GM18873 (cell line): ENCODE measurements at regions not wholly inside any gene's neighbourhood (a gene's known extent, or its start where the extent isn't known, plus 50 kb on each side); places are given as distances from the start of the nearest gene placed in this dataset.
A peak's percentile ranks its signal among the peaks of the same experiment; 100 is the strongest.

ENCODE experiments used
- ATAC-seq: cut with Tn5 transposase; IDR thresholded peaks from one replicate; pipeline ENCODE4 v1.9.1; 2021; ENCODE audit warnings: mild to moderate bottlenecking, moderate library complexity, moderate number of reproducible peaks; ENCODE audit not compliant: unreplicated experiment, low FRiP score

DNA sequence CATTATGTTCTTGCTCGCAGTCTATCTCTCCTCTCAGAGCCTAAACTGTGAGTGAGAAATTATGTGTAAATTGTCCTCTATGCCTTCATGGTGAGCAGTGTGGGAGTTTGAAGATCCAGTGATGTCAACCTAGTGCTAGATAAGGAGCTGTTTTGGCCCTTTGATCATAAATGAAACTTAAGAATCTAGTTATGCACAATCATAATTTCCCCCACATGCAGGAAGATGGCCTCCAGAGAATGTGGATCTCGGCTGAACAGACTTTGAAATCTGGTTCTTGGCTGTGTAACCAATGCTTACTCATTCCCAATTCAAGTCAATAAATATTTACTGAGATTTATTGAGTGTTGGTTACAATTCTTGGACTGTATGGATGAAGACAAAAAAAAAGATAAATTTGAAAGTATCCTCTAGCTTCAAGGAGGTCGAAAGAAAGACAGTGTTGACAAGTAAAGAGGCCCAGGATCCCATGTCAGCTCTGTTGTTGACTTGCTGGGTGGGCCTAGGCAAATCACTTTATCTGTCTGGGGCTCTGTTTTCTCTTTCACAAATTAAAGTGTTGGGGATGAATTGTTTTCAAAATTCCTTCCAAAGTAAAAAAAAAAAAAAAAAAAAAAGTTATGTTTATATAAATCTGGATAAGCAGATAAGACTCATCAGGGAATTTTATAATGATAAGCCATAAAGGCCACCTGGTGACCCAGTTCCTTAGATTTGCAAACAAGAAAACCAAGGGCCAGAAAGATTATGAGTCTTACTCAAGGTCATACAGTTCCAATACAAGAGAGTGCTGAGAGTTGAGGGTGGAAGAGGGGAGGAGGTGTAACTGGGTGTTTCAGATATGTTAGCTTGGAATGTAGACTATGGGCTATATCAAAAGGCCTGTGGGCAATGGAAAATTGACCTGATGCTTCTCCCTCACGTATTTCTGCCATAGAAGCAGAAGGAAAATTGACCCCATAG lies 969.9 kb downstream of the KCNMA1 start:
- no peak for ATAC-seq

DNA sequence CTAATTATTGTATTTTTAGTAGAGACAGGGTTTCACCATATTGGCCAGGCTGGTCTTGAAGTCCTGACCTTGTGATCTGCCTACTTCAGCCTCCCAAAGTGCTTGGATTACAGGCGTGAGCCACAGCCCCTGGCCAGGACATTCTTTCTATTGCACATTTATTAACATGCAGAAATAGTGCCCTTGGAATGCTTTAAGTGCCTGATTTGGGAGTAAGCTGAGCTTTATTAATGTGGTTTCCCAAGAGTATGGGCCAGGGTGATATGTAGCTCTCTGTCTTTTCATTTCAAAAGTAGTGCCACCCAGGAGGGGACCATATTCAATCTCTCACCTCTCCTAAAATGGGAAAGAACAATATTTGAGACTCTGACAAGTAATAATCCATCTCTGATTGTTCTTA lies 970.7 kb downstream of the KCNMA1 start:
- no peak for ATAC-seq

DNA sequence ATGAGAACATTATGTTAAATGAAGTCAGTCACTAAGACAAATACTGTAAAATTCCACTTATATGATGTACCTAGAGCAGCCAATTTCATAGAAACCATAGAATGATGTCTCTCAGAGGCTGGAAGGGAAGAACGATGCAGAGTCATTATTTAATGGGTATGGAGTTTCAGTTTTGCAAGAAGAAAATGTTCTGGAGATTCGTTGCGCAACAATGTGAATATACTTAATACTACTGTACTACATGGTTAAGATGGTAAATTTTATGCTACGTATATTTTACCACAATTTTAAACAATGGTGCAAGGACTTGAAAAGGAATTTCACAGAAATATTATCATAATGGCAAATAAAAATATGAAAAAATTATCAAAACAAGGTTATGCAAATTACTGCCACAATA lies 972.6 kb downstream of the KCNMA1 start:
- ATAC-seq: no peak

- ATAC-seq: no peak
Observed at GRCh38 chr10:76657337-76658012, 980.1 kb downstream of the KCNMA1 start.

GRCh38 chr10:76651154-76651553 lies 986.5 kb downstream of the KCNMA1 start:
- no peak for ATAC-seq

DNA sequence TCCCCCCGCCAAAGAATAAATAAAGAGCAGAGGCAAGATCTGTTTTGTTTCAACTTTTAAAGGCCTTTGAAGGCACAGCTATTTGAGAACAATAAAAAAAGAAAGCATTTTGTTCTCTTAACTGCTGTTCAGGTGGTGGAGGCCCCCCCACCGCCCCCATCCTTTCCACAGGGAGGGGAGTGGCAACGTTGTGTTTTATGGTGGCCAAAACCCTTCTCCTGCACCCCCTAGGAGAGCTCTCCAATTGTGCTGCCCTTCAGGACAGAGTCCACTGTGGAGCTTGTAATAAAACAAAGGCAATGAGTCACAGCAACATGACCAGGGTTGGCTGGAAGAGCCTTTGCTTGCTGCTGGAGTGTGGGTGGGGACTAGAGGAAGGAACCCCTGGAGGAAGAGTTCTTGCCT lies 987.9 kb downstream of the KCNMA1 start:
- ATAC-seq: no peak

- ATAC-seq: no peak
Observed at GRCh38 chr10:76649254-76649653, 988.4 kb downstream of the KCNMA1 start.

DNA sequence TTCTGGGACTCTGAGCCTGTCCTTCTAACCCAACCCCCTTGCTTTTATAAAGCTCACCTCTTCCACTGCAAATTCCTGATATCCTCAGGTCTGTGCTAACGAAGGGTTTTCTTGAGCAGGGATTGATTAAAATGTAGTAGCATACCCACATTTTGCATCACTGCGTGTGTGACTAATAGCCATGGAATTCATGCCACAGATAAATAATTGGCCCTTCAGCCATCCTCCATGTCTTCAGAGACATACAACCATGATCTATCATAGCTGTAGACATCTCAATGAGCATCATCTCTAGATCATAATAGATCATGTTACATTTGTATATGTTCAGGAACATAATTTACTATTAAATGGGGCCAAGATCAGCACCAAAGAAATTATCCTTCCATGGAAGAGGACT lies 990.3 kb downstream of the KCNMA1 start:
- no peak for ATAC-seq

- ATAC-seq: no peak
Observed at GRCh38 chr10:76645341-76645740, 992.3 kb downstream of the KCNMA1 start.

DNA sequence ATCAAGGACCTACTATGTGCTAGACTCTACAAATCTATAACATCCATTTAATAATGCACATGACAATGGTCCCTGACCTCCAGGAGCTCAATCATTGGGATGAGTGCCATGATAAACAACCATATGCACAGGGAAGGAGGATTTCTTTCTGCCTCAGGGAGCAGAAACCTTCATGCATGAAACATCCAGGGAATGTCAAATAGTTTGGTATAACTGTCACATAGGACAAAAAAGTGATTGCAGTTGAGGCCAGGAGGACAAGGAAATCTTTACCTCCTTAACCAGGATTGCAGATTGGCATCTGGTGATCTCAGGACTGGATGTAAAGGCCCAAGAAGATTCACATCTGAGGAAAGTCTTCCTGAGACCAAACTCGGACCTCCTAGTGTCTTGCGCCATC lies 993.1 kb downstream of the KCNMA1 start:
- no peak for ATAC-seq

DNA sequence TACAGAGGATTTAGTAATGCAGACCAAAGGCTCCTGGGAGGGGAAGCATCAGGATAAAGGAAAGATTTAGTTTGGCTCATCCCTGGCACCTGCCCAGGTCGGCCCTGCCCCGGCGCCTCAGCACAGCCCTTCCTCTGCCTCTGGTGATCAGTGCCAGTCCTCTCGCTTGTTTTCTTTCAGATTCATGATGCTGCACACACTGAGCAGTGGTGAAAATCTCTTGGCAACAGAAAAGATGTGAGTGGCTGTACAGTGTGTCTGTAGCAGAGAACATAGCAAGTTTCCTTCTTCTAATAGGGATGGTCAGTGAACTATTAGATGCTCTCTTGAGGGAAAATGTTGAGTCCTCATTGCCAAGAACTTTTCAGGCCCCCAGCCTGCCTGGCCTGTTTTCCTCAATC lies 994.1 kb downstream of the KCNMA1 start:
- no peak for ATAC-seq

GRCh38 chr10:76642358-76642757 lies 995.2 kb downstream of the KCNMA1 start:
- no peak for ATAC-seq

DNA sequence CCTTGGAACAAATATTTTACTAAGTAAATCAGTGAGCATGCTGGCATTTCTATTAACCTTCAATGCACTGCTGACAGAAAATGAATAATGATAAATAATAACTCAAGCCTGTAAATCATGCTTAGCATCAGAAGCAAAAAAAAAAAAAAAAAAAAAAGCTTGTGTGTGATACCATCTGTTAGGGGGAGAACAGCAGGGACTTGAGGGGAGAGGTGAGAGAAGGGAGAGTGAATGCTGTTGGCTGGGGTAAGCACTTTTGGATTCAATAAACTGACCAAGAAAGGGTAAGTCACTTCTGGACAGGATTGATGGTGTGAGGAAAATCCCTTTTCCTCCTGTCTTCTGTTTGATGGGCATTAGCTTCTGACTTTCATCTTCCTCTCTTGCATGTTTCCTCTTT lies 996.4 kb downstream of the KCNMA1 start:
- ATAC-seq: no peak

- no peak for ATAC-seq
Observed at GRCh38 chr10:76640806-76641205, 996.8 kb downstream of the KCNMA1 start.

DNA sequence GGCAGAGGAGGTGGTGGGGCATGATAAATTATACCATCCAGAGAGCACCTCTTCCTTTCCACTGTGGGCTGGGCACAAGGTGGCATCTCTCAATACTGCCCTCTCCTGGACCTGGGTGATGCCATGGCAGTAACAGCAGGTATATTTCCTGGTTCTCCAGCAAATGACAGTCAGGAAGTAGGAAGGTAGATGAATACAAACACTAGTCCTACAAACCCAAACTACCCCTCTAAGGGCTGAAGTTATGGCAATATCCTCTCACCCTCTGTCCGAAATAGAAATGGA lies 1004.9 kb downstream of the KCNMA1 start:
- ATAC-seq: no peak

GRCh38 chr10:76631884-76632766 lies 1005.5 kb downstream of the KCNMA1 start:
- no peak for ATAC-seq

- no peak for ATAC-seq
Observed at GRCh38 chr10:76631036-76631670, 1006.5 kb downstream of the KCNMA1 start.

DNA sequence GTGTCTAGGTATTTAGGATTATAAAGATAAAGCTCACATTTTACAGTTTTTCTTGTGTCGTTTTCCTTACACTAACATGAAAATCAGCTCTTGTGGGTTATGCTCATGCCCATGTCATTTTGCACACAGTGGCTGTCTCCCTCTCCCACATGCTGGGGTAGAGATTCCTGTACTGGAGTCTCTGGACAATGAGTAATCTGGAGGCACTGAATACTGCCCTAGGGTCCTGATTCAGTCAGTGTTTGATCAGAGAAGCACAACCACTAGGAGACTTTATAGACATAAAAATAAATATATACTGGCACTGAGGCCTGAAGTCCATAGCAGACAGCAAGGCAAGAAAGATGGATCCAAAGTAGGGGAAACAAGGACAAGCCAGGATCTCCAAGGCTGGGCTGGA lies 1008.8 kb downstream of the KCNMA1 start:
- no peak for ATAC-seq

DNA sequence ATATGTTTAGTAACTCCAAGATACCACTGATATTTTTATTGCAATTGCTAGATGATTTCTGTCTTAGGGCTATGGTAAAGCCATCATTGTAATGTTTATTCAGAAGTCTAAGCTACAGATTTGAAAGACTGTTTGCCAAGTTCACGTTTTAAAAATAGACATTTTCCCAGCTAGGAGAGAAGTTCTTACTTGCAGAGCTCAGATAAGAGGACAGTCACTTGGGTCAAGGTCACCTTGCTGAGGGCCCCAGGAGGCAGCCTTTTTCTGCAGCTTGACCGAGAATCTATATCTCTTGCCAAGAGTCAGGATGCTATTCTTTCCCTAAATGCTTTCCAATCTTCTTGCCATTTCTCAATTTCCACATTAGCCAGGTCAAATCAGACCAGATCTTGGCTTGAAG lies 1011.2 kb downstream of the KCNMA1 start:
- no peak for ATAC-seq

- peak; percentile 79 for ATAC-seq
Observed at GRCh38 chr10:76624470-76624869, 1013.1 kb downstream of the KCNMA1 start.
